Hematopoietic multipotent progenitor cell treated with erythropoietin and hydrocortisone succinate and interleukin-3 and kit ligand, for 8 days (in vitro differentiated cells): ENCODE measurements at regions not wholly inside any gene's neighbourhood (a gene's known extent, or its start where the extent isn't known, plus 50 kb on each side); places are given as distances from the start of the nearest gene placed in this dataset.
"Not testable (repeated sequence)": the region's sequence is repeated elsewhere in the genome, so short reads cannot be mapped to it uniquely, and the experiment has no call there.

Experiments used
- DNase-seq: peaks from one replicate; pipeline ENCODE4 v3.0.0-alpha.2; 2015

DNA sequence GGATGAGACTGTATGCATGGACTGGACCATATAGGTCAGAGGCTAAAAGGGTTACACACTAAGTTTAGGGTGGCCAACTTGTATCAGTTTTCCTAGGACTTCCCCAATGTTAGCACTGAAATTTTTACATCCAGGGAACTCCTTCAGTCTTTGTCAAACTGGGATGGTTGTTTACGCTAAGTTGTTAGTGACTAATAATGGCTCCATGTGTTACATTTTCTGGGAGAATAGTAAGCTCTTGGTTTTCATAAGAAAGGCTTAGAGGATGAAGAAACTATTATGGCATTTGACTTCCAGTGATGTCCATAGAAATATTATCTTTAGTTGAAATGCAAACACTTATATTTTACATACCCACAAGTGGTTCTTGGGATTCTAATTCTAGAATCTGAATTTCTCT, 57.9 kb upstream of the ST3GAL6 start:
- DNase-seq = no peak

DNA sequence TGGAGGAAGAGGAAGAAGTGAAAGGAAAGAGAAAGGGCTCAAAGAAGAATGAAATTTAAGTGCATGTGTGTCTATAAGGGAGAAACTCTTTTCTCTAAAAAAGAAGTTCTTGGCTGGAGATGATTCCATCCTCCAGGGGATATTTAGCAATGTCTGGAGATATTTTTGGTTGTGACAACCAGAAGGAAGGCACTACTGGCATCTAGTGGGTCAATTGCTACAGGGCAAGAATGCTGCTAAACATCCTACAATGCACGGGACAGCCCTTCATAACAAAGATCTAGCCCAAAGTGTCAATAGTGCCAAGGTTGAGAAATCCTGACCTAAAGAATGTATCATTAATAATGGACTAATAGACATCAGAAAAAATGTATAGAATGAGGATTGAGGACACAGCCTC, 57.4 kb upstream of the ST3GAL6 start:
- DNase-seq = no peak

DNA sequence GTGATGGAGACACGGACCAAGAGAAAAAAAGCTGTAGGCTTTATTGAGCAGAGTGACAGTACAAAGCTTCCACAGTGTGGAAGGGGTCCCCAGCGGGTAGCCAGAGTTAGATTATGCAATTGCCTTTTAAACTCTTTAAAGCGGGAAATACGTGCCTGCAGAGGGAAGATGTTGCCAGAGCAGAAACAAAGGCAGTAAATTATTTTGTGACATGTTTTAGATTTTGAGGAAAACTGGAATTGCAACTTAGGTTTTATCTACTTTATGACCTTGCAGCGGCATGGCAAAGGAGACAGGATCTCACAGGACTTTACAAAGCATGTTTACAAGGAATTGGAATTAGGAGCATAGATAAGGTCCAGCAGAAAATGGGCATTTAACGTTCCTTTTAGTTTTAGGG, 54.5 kb upstream of the ST3GAL6 start:
- not testable (repeated sequence) for DNase-seq

DNA sequence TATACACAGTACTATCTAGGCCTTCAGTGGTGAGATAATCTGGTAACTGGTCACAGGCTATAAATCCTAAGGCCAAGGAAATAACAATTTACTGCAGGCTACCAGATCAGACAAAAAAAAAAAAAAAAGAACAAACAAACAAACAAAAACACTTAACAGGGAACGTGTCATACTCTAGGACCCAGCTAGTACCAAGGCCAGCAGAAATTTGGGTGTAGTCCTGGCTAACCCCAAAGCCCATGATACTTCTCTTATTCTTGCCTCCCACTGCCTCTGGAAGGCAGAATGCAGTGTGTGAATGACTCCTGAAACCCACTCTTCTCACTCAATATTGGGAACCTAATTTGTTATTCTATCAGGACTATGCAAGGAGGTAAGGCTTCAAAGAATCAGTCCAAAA, 53.7 kb upstream of the ST3GAL6 start:
- DNase-seq = no peak

DNA sequence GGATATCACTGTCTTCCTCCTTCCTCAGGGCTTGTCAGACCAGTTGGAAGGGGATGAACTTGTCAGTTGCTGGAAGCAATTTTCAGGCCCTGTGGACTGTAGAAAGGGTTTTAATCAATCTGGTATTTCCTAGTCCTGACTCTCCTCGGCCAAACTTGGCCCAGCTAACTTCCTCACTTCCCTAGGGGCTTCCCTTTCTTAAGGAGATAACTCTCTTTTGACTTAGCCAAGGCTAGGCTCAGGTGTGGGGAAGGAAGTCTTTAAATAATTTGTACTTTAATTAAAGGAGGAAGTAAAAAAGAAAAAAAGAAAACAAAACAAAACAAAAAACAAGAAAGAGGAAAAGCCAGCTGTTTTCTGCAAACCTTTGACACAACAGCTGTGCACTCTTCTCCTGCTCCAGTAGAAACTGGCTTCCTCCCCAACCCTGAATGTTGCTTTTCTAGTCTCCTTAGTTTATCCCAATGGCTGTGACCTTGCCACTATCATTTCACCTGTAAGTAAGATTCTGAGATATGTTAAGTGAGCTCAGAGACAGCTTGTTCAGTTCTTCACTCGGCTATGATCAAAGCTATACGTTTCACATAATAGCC, 53.0 kb upstream of the ST3GAL6 start:
- DNase-seq = no peak

DNA sequence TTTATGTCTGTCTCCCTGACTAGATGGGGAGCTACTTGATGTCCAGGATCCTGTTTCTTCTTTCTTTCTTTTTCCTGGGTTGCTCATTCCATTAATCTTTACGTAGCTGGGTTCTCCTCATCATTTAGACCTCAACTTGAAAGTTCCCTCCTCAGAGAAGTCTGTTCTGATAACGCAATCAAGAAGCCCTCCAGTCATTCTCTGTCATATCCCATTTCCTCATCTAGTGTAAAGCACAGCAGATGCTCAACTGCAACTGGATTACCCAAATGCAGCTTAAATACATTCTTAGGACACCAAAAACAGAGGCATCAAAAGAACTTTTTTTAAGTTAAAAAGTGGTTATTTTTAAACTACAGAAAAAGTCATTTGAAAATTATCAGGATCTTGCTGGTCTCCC, 51.7 kb upstream of the ST3GAL6 start:
- DNase-seq = no peak

DNA sequence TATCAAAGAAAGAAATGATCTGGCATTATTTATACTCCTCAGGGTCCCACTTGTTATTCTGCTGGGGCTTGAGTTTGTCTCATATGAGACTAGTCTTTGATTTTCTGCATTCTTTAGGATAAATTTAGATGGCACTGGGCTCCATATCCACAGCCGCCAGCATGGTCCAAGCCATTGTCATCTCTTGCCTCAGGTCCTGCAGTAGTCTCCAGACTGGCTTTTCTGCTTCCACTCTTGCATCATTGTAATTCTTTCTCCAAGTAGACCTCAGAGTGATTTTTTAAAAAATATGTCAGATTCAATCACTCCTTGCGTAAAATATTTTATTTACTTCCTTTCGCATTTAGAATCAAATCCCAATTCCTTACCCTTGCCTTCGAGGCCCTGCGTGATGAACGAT, 50.4 kb upstream of the ST3GAL6 start:
- no peak for DNase-seq

DNA sequence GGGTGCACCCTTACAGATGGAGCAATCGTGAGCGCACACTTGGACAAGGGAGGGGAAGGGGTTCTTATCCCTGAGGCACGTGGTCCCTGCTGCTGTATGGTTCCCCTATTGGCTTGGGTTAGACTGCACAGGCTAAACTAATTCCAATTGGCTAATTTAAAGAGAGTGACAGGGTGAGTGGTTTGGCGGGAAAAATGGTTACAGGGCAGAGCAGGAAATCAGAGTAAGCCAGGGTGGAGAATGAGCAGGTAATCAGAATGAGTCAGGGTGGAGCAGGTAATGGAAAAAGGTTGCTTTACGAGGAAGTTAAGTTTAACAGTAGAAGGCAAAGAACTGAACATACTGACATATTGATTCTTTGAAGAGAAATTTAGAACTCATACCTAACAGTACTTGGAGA, 49.8 kb upstream of the ST3GAL6 start:
- DNase-seq = not testable (repeated sequence)
